ENCODE measurements at regions not wholly inside any gene's neighbourhood (a gene's known extent, or its start where the extent isn't known, plus 50 kb on each side); places are given as distances from the start of the nearest gene placed in this dataset.

GRCh38 chr7:16046041-16046440 is 359.6 kb upstream of the MEOX2 start:
- DNase-seq = no peak

- no peak for DNase-seq
Observed at GRCh38 chr7:16045296-16045695, 358.8 kb upstream of the MEOX2 start.

GRCh38 chr7:16044645-16045044 is 358.2 kb upstream of the MEOX2 start:
- DNase-seq = no peak

GRCh38 chr7:16040346-16040745 is 353.9 kb upstream of the MEOX2 start:
- DNase-seq = no peak

- no peak for DNase-seq
Observed at GRCh38 chr7:16038906-16039305, 352.4 kb upstream of the MEOX2 start.

GRCh38 chr7:16035392-16035791 is 348.9 kb upstream of the MEOX2 start:
- DNase-seq = no peak

GRCh38 chr7:16034866-16035265 is 348.4 kb upstream of the MEOX2 start:
- DNase-seq = no peak

GRCh38 chr7:16034353-16034752 is 347.9 kb upstream of the MEOX2 start:
- no peak for DNase-seq

GRCh38 chr7:16033233-16033632 is 346.8 kb upstream of the MEOX2 start:
- no peak for DNase-seq

- no peak for DNase-seq
Observed at GRCh38 chr7:16028636-16029035, 342.2 kb upstream of the MEOX2 start.

GRCh38 chr7:16028103-16028502 is 341.6 kb upstream of the MEOX2 start:
- no peak for DNase-seq

GRCh38 chr7:16027396-16027795 is 340.9 kb upstream of the MEOX2 start:
- no peak for DNase-seq

GRCh38 chr7:16026253-16027020 is 340.0 kb upstream of the MEOX2 start:
- no peak for DNase-seq

GRCh38 chr7:16025696-16026095 is 339.2 kb upstream of the MEOX2 start:
- no peak for DNase-seq

GRCh38 chr7:16023503-16023902 is 337.0 kb upstream of the MEOX2 start:
- no peak for DNase-seq

- no peak for DNase-seq
Observed at GRCh38 chr7:16023046-16023445, 336.6 kb upstream of the MEOX2 start.

GRCh38 chr7:16021851-16022250 is 335.4 kb upstream of the MEOX2 start:
- DNase-seq = no peak

GRCh38 chr7:16015981-16016380 is 329.5 kb upstream of the MEOX2 start:
- no peak for DNase-seq

GRCh38 chr7:16014031-16014430 is 327.5 kb upstream of the MEOX2 start:
- DNase-seq = no peak

- DNase-seq = no peak
Observed at GRCh38 chr7:16007911-16008310, 321.4 kb upstream of the MEOX2 start.

- no peak for DNase-seq
Observed at GRCh38 chr7:16004702-16005101, 318.2 kb upstream of the MEOX2 start.

- DNase-seq = no peak
Observed at GRCh38 chr7:16001477-16001876, 315.0 kb upstream of the MEOX2 start.

- no peak for DNase-seq
Observed at GRCh38 chr7:15998617-15999016, 312.1 kb upstream of the MEOX2 start.

- no peak for DNase-seq
Observed at GRCh38 chr7:15995027-15995426, 308.5 kb upstream of the MEOX2 start.

- no peak for DNase-seq
Observed at GRCh38 chr7:15989194-15989593, 302.7 kb upstream of the MEOX2 start.
